ENCODE measurements at regions not wholly inside any gene's neighbourhood (a gene's known extent, or its start where the extent isn't known, plus 50 kb on each side); places are given as distances from the start of the nearest gene placed in this dataset.

- no peak for DNase-seq (ENCODE audit: low spot score)
Observed at GRCh38 chrX:69226459-69227158, 61.4 kb upstream of the PJA1 start.

DNA sequence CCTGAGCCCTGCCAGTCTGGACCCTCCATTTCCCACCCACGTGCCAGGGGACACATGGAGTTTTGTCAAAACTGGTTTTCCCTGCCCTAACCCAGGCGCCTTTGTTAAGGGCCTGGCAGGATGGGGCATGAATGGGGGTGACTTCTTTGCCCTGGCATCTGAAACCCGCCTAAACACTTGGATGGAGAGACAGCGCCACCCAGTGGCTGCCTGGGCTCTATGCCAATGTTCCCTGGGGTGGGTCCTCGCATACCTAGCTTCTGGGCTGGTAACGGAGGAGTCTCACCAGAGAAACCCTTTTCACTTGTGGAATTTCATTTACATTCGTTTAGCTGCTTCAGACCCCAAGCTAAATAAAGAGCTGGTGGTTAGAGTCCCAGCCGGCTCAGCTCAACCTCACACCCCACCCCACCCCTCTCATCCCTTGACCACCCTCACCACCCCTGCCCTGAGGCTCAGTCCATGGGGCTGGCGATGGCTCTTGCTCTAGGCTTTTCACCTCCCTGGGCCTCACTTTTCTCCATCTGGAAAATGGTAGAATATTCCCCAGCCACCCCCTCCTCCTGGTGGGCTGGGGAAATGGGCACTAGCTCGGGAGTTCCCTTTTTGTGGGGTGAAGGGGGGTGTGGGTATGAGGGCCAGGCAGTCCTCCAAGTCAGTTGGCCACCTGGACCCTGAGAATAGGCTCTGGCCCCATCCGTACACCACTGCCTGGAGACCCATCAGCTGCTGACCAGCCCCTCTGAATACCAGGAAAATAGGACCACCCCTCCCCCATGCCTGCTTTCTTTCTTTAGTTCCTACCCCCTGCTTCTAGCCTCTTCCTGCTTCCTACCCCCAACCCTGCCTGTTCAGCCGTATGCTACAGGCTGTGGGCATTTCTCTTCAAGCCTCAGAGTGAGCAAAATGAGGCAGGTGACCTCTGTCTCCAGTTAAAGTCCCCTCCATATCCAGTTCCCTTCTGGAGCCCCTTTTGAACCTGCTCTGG lies 57.1 kb upstream of the PJA1 start:
- peak; percentile 43 for DNase-seq (ENCODE audit: low spot score)

DNA sequence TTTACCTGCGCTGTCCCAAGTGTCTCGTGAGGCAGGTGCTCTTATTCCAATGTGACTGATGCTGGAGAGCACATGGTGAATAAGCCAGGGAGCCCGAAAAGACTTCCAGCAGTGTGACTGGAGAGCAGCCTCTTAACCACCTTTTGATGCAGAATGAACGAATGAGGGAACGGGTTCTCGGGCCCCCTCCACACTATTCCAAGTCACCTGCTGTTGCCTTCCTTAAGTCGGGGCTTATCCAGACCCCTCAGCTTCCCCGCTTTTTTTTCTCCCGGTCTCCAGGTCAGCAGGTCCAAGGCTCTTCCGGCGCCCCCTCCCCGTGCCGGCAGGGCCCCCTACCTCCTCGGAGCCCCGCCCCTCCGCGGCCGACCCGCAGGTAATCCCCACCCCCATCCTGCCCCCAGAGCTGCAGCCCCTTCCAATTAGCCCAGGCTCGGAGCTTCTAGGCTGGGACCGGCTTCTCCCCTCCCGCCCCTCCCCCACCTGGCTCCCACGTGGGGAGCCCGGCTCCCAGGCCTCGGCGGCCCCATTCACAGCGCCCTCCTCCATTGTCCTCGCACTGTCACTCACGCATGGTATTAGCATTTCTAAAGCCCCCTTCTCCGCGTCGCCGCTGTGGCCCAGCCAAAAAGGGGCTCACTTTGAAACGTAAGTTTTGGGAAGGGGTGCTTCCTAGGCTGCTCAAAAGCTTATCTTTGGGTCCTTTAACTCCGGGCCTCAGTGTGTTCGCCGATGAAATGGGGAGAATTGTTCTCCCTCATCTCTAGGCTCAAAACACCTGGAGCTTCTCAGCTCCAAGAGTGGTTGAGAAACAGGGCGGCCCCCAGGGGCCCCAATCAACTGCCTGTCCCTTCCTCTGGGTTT lies 56.2 kb upstream of the PJA1 start:
- DNase-seq (ENCODE audit: low spot score) = no peak

- DNase-seq (ENCODE audit: low spot score) = no peak
Observed at GRCh38 chrX:69218407-69218997, 53.2 kb upstream of the PJA1 start.

GRCh38 chrX:69216911-69217310 lies 51.7 kb upstream of the PJA1 start:
- no peak for DNase-seq (ENCODE audit: low spot score)

DNA sequence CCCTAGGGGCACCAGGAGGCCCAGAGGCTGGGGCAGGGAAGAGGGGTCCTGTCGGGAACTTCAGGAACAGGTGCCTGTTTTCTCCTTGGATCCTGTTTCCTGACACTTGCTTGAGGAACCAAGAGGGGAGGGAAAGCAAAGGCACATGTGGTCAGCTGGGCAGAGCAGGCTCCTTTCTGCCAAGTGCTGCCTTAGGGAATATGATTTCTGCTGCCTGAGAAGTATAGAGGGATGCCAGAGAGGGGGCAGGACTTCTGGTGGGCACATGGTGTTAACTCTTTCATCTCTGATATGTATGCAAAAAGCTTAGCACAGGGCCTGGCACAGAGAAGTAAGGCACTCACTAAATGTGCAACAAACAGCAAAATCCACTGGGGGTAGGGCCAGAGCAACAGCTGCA lies 51.2 kb upstream of the PJA1 start:
- DNase-seq (ENCODE audit: low spot score) = no peak

DNA sequence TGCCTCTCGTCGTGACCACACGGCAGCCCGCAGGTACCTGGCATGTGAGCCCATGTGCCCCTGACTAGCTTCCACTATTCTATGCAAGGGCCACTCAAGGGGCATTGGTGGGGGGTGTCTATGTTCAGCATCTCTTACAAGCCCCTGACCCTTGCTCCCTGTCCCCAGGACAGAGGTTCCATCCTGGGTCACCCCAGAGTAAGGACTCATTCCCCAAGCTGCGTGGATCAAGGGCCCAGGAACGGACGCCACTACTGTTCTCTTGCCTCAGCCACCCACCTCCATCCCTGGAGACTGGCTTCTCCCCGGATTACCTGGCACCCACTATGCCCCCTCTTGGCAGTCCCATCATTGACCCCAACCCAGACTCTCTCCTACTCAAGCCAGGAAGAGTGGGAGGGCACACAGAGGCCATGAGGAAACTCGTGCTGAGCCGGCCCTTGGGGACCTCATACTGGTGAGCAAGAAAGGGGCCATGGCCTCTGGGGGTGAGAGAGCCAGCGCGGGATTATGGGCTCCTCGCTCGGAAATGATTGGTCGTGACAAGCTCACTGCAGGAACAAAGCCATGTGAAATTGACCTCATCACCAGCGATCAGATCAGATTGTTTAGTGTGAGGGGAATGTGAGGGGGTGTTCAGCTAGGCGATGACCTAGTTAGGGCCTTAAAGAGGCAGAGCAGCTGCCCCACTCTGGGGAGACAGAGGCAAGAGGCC lies 50.1 kb upstream of the PJA1 start:
- DNase-seq (ENCODE audit: low spot score) = no peak
